Transverse colon (tissue), 4 donors: ENCODE measurements at regions not wholly inside any gene's neighbourhood (a gene's known extent, or its start where the extent isn't known, plus 50 kb on each side); places are given as distances from the start of the nearest gene placed in this dataset.

Source experiments
- DNase-seq: peaks from one replicate; pipeline ENCODE4 v3.0.0-alpha.2; 2019
- H3K27ac ChIP-seq, 4 donors: fragments of 200-600 bp; sonication (generic); 2 replicates each; pipeline ENCODE4 v1.5.1; 2016 to 2018; ENCODE audit warnings: inconsistent platforms in 4 of 4
- H3K27me3 ChIP-seq: fragments of 200-600 bp; sonication (generic); 2 replicates; pipeline ENCODE4 v1.5.1; 2017; ENCODE audit warnings: inconsistent platforms
- H3K36me3 ChIP-seq, 4 donors: fragments of 200-600 bp; sonication (generic); 2 replicates each; pipeline ENCODE4 v1.5.1; 2017 to 2019; ENCODE audit warnings: inconsistent platforms in 4 of 4
- H3K4me1 ChIP-seq, 4 donors: fragments of 200-600 bp; sonication (generic); 2 replicates each; pipeline ENCODE4 v1.5.1; 2017 to 2020; ENCODE audit warnings: inconsistent platforms in 4 of 4
- H3K4me3 ChIP-seq, 4 donors: fragments of 200-600 bp; sonication (generic); 1 replicate in 1 of 4; 2 replicates in 3 of 4; pipeline versions ENCODE4 v1.5.1 to v1.6.1; 2017 to 2019; ENCODE audit warnings: inconsistent platforms in 4 of 4
- H3K9me3 ChIP-seq, 2 donors: fragments of 200-600 bp; sonication (generic); 2 replicates each; pipeline ENCODE4 v1.5.1; 2017 to 2019; ENCODE audit warnings: inconsistent platforms in 2 of 2
- EP300 ChIP-seq: sonication (generic); formaldehyde crosslinking; IDR thresholded peaks from one replicate; pipeline ENCODE4 v1.6.1; 2017; ENCODE audit warnings: antibody characterized with exemption, low read depth
- POLR2A ChIP-seq: fragments of 450-650 bp; IDR thresholded peaks from one replicate; pipeline ENCODE4 v1.6.1; 2016; ENCODE audit warnings: antibody characterized with exemption, mild to moderate bottlenecking, moderate library complexity
- POLR2AphosphoS5 ChIP-seq, 3 donors: sonication (generic); formaldehyde crosslinking; IDR thresholded peaks; one replicate each; pipeline ENCODE4 v1.6.1; 2016; ENCODE audit warnings: antibody characterized with exemption in 3 of 3
- WGBS, 2 donors: methylation state at CpG; one replicate each; pipeline ENCODE4 v1.1.5; 2018; ENCODE audit warnings: low coverage in 1 of 2; 5-methylcytosine and 5-hydroxymethylcytosine counted together
- in situ Hi-C, 4 donors: fragments of 200-750 bp; cut with MboI; loops; one replicate each; pipeline versions ENCODE4 v1.15.0 to v1.15.1; 2017; ENCODE audit warnings: low sequenced_read_pairs in 3 of 4, low pct_ligation_motif_present in 1 of 4, low pct_unique_long_range_greater_than_20kb in 1 of 4
- intact Hi-C: fragments of 100-400 bp; cut with DNase I; formaldehyde crosslinking; loops from one replicate; pipeline ENCODE4 v1.15.1; 2023; ENCODE audit warnings: low total_unique reads
- TF ChIP-seq, protein P1 (sequence below), 5 experiments: fragments of 200-600 bp in 3 of 5; fragments of 450-650 bp in 2 of 5; sonication (generic) in 3 of 5; IDR thresholded peaks; 1 replicate in 2 of 5; 2 replicates in 3 of 5; pipeline ENCODE4 v1.5.1; 2016 to 2017; ENCODE audit warnings: antibody characterized with exemption in 5 of 5, inconsistent platforms in 3 of 5, mild to moderate bottlenecking in 2 of 5, moderate library complexity in 1 of 5

GRCh38 chr1:185426848-185427247 lies 109.8 kb upstream of the IVNS1ABP start:
- no peak for TF ChIP-seq EP300
- TF ChIP-seq POLR2A, result no peak
- H3K27ac ChIP-seq, result peak overlapping the region in 1 of 4 donors; percentile 18
- no peak overlapping the region for H3K4me3 ChIP-seq
- in situ Hi-C loops (no loop called here), intact Hi-C loops (no loop called here)
- H3K36me3 ChIP-seq, result no peaks in the 10 kb centered on the region
- no peaks in the 10 kb centered on the region for H3K27me3 ChIP-seq
- 70 to 93% methylated on average over 5 of the region's 5 CpGs for WGBS, 2 donors
- no peak for DNase-seq
- H3K9me3 ChIP-seq, result no peaks in the 10 kb centered on the region
- peaks cover 0 to 10% (median 0%) of the 10 kb centered on the region in 4 donors for H3K4me1 ChIP-seq

GRCh38 chr1:185425163-185425562 lies 108.1 kb upstream of the IVNS1ABP start:
- H3K27ac ChIP-seq, result no peak overlapping the region
- peaks cover 0 to 10% (median 0%) of the 10 kb centered on the region in 4 donors for H3K4me1 ChIP-seq
- DNase-seq, result no peak
- no peaks in the 10 kb centered on the region for H3K36me3 ChIP-seq
- H3K9me3 ChIP-seq, result no peaks in the 10 kb centered on the region
- 97 to 100% methylated on average over 1 to 3 of the region's 3 CpGs for WGBS, 2 donors
- H3K4me3 ChIP-seq, result no peak overlapping the region
- TF ChIP-seq, protein P1, sequence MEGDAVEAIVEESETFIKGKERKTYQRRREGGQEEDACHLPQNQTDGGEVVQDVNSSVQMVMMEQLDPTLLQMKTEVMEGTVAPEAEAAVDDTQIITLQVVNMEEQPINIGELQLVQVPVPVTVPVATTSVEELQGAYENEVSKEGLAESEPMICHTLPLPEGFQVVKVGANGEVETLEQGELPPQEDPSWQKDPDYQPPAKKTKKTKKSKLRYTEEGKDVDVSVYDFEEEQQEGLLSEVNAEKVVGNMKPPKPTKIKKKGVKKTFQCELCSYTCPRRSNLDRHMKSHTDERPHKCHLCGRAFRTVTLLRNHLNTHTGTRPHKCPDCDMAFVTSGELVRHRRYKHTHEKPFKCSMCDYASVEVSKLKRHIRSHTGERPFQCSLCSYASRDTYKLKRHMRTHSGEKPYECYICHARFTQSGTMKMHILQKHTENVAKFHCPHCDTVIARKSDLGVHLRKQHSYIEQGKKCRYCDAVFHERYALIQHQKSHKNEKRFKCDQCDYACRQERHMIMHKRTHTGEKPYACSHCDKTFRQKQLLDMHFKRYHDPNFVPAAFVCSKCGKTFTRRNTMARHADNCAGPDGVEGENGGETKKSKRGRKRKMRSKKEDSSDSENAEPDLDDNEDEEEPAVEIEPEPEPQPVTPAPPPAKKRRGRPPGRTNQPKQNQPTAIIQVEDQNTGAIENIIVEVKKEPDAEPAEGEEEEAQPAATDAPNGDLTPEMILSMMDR (IDR thresholded peaks at IDR 0.05), result no peak
- TF ChIP-seq POLR2A (no peak), EP300 (no peak), POLR2AphosphoS5 (IDR thresholded peaks at IDR 0.05) (no peak)
- H3K27me3 ChIP-seq, result no peaks in the 10 kb centered on the region
- intact Hi-C loops (no loop called here), in situ Hi-C loops (no loop called here)

DNA sequence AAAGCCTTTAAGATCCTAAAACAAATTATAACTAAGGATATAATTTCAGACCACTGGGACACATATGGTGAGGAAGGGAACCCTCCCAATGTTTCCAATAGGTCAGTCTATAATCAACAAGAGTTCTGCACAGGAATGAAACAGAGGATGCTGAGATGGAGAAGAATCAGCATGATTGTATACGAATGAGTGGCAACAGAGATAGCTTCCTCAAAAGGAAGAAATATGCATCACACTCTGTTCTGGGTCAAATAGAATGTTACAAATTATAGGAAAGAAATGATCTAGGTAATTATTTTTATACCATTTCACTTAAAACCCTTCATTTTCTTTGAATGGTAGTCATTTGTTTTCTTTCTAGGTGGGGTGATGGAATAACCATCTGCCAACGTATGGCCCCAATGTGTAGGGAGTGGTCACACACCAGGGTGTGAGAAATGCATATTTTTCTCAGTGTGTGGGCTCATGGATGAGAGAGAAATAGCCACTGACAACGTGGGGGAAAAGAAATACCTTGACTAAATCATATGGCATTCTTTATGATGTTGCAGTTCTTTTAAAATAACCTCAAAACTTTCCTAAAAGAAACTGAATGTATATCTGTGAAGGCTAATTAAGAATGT lies 104.6 kb upstream of the IVNS1ABP start:
- H3K27ac ChIP-seq, result no peak overlapping the region
- 58 to 76% methylated on average over 3 of the region's 3 CpGs for whole genome bisulfite sequencing, 2 donors

DNA sequence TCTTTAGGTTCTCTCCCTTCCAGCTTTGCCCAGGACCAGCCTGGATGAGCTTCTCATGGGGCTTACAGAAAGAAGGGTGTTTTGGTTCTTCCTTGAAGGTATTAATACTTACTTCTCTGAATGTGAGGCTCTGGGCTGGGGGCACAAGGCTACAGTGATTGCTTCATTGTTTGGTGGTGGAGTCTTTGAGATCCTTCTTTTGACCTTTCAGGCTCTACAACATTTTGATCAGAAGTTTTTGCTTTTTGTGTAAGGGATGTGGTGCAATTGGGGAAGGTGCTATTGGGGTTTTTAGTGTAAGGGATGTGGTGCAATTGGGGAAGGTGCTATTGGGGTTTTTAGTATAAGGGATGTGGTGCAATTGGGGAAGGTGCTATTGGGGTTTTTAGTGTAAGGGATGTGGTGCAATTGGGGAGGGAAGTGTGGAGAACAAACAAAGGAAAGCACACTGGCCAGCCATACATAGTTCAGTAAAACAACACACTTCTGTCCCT lies 103.6 kb upstream of the IVNS1ABP start:
- no peaks in the 10 kb centered on the region for H3K9me3 ChIP-seq
- H3K27ac ChIP-seq, result no peak overlapping the region
- no peaks in the 10 kb centered on the region for H3K4me1 ChIP-seq
- intact Hi-C loops (no loop called here), in situ Hi-C loops (no loop called here)
- H3K36me3 ChIP-seq, result no peaks in the 10 kb centered on the region
- H3K4me3 ChIP-seq, result no peak overlapping the region
- TF ChIP-seq POLR2AphosphoS5 (IDR thresholded peaks at IDR 0.05) (no peak), EP300 (no peak), POLR2A (no peak)
- TF ChIP-seq, protein P1 (IDR thresholded peaks at IDR 0.05), result no peak
- no peaks in the 10 kb centered on the region for H3K27me3 ChIP-seq
- DNase-seq, result no peak

More for the DNA sequence above, 104.6 kb upstream of the IVNS1ABP start:
- TF ChIP-seq POLR2AphosphoS5 (IDR thresholded peaks at IDR 0.05), result no peak
- TF ChIP-seq, protein P1 (IDR thresholded peaks at IDR 0.05), result no peak
- TF ChIP-seq EP300, result no peak
- no peak for DNase-seq
- no peaks in the 10 kb centered on the region for H3K4me1 ChIP-seq
- no peaks in the 10 kb centered on the region for H3K36me3 ChIP-seq
- no peak overlapping the region for H3K4me3 ChIP-seq
- in situ Hi-C loops, result no loop called here
- intact Hi-C loops, result no loop called here
- H3K27me3 ChIP-seq, result no peaks in the 10 kb centered on the region
- no peaks in the 10 kb centered on the region for H3K9me3 ChIP-seq

GRCh38 chr1:185419718-185420117 lies 102.7 kb upstream of the IVNS1ABP start:
- Histone ChIP-seq H3K9me3 (no peaks in the 10 kb centered on the region), H3K27ac (no peak overlapping the region), H3K4me3 (no peak overlapping the region), H3K4me1 (no peaks in the 10 kb centered on the region), H3K27me3 (no peaks in the 10 kb centered on the region), H3K36me3 (no peaks in the 10 kb centered on the region)
- no peak for DNase-seq
- TF ChIP-seq POLR2A, result no peak
- TF ChIP-seq EP300, result no peak
- TF ChIP-seq, protein P1 (IDR thresholded peaks at IDR 0.05), result no peak
- TF ChIP-seq POLR2AphosphoS5 (IDR thresholded peaks at IDR 0.05), result no peak
- intact Hi-C loops, result no loop called here
- 57 to 87% methylated on average over 2 to 3 of the region's 3 CpGs for whole genome bisulfite sequencing, 2 donors
- in situ Hi-C loops, result no loop called here
